ENCODE measurements at regions not wholly inside any gene's neighbourhood (a gene's known extent, or its start where the extent isn't known, plus 50 kb on each side); places are given as distances from the start of the nearest gene placed in this dataset.

DNA sequence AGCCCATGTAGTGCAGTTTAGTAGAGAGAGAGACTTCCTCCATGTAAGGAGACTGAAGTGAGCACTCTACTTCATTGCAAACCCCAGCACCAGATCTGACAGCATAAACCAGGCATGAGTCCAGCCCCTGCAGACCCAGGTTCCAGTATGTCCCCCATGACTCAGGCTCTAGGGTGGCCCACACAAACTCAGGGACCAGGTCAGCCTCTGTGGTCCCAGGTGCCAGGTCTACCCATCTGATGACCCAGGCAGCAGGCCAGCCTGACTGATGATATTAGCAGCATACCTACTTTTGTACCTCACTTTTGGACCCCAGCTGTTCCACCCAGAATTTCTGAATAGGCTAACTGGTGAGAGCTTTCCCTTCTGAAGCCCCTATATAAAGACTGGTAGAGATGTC, 647.8 kb downstream of the ANXA1 start:
- Mint-ChIP-seq H3K27ac (ENCODE audit: unreplicated experiment) (no peak overlapping the region), H3K9me3 (peaks cover 9% of the 10 kb centered on the region), H3K4me1 (no peaks in the 10 kb centered on the region), H3K4me3 (no peak overlapping the region), H3K36me3 (ENCODE audit: low read depth) (no peaks in the 10 kb centered on the region), H3K27me3 (ENCODE audit: low read depth) (no peaks in the 10 kb centered on the region)
- TF ChIP-seq, protein P1, sequence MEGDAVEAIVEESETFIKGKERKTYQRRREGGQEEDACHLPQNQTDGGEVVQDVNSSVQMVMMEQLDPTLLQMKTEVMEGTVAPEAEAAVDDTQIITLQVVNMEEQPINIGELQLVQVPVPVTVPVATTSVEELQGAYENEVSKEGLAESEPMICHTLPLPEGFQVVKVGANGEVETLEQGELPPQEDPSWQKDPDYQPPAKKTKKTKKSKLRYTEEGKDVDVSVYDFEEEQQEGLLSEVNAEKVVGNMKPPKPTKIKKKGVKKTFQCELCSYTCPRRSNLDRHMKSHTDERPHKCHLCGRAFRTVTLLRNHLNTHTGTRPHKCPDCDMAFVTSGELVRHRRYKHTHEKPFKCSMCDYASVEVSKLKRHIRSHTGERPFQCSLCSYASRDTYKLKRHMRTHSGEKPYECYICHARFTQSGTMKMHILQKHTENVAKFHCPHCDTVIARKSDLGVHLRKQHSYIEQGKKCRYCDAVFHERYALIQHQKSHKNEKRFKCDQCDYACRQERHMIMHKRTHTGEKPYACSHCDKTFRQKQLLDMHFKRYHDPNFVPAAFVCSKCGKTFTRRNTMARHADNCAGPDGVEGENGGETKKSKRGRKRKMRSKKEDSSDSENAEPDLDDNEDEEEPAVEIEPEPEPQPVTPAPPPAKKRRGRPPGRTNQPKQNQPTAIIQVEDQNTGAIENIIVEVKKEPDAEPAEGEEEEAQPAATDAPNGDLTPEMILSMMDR (conservative IDR thresholded peaks at IDR 0.05), result no peak
- no peak for DNase-seq (ENCODE audit: low read depth, low spot score)

DNA sequence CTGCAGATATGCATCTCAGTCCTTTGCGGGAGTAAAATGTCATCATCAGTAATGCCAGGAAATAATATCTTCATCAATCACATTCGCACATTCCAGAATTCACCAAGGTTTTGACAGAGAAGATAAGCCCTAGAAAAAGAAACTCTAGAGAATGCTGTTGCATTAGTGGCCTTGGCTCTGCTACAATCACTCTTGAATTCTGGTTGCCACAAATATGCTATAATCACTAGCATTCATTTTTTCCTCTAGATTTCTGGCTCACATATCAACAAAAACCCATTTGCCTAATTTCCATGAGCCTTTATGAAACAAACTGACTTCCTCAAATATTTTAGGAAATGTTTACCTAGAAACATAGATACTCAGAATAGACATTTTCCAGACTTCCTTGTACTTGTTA, 653.4 kb downstream of the ANXA1 start:
- Mint-ChIP-seq H3K36me3 (ENCODE audit: low read depth) (no peaks in the 10 kb centered on the region), H3K9me3 (peaks cover 9% of the 10 kb centered on the region), H3K4me1 (no peaks in the 10 kb centered on the region), H3K4me3 (no peak overlapping the region), H3K27ac (ENCODE audit: unreplicated experiment) (no peak overlapping the region), H3K27me3 (ENCODE audit: low read depth) (no peaks in the 10 kb centered on the region)
- TF ChIP-seq, protein P1 (conservative IDR thresholded peaks at IDR 0.05), result no peak
- no peak for DNase-seq (ENCODE audit: low read depth, low spot score)

DNA sequence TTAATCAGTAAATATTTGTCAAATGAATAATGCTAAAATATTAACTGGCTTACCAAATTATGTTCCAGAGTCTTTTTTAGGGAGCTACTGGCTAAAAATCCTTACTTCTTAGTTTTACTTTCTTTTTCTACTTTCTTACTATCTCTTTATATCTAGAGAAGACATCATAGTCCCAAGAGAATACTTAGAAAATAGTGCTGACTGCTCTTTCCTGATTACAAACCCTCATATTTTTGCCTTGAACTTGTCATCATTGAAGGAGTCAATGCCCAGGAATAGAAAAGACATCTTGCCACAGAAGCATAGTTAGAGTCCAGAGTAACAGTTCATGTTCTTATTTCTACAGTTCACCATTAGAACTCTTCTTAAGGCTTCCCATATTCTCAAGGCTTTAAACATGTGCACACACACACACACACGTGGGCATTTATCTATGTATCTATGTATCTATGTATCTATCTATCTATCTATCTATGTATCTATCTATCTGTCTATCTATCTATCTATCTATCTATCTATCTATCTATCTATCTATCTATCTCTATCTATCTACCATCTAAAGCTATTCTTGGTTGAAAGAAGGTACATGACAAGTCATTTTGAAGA, 654.3 kb downstream of the ANXA1 start:
- no peak overlapping the region for H3K4me3 Mint-ChIP-seq
- TF ChIP-seq, protein P1 (conservative IDR thresholded peaks at IDR 0.05), result no peak
- H3K27ac Mint-ChIP-seq (ENCODE audit: unreplicated experiment), result no peak overlapping the region
- no peaks in the 10 kb centered on the region for H3K36me3 Mint-ChIP-seq (ENCODE audit: low read depth)
- H3K4me1 Mint-ChIP-seq, result no peaks in the 10 kb centered on the region
- peaks cover 6% of the 10 kb centered on the region for H3K9me3 Mint-ChIP-seq
- DNase-seq (ENCODE audit: low read depth, low spot score), result no peak
- no peaks in the 10 kb centered on the region for H3K27me3 Mint-ChIP-seq (ENCODE audit: low read depth)

DNA sequence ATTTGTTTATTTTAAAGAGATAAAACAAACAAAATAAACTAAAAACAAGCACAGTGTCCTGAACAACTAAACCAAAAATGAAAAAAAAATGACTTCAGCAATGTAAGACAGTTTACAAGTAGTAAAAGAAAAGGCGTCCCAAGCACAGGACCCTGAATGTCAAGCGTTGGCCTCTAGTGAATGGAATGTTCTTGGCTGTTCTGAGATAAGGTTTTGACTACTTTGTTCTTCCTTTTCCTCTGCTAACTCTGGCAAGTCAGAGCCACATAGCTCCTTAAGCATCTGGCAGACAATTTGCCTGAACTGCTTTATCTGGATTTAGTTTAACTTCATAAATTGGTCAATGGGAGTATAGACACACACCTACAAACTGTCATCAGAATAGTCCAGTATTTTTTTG, 655.2 kb downstream of the ANXA1 start:
- Mint-ChIP-seq H3K36me3 (ENCODE audit: low read depth) (no peaks in the 10 kb centered on the region), H3K4me1 (no peaks in the 10 kb centered on the region), H3K27ac (ENCODE audit: unreplicated experiment) (no peak overlapping the region), H3K4me3 (no peak overlapping the region), H3K9me3 (no peaks in the 10 kb centered on the region), H3K27me3 (ENCODE audit: low read depth) (no peaks in the 10 kb centered on the region)
- TF ChIP-seq, protein P1 (conservative IDR thresholded peaks at IDR 0.05), result no peak
- DNase-seq (ENCODE audit: low read depth, low spot score), result no peak

DNA sequence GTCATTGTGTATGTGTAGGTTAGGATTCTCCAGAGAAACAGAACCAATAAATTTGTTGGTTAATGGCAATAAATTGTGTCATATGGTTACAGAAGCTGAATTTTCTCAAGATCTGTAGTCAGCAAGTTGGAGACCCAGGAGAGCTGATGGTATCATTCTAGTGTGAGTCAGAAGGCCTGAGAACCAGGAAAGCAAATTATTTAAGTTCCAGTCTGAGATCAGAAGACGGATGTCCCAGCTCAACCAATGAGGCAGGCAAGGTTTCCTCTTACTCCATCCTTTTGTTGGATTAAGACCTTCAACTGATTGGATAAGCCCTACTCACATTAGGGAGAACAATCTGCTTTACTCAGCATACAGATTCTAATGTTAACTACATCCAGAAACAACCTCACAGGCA, 656.3 kb downstream of the ANXA1 start:
- H3K4me3 Mint-ChIP-seq, result no peak overlapping the region
- H3K9me3 Mint-ChIP-seq, result no peaks in the 10 kb centered on the region
- H3K27ac Mint-ChIP-seq (ENCODE audit: unreplicated experiment), result no peak overlapping the region

More for the DNA sequence above, 656.3 kb downstream of the ANXA1 start:
- no peaks in the 10 kb centered on the region for H3K36me3 Mint-ChIP-seq (ENCODE audit: low read depth)
- no peaks in the 10 kb centered on the region for H3K27me3 Mint-ChIP-seq (ENCODE audit: low read depth)
- TF ChIP-seq, protein P1 (conservative IDR thresholded peaks at IDR 0.05), result no peak
- no peak for DNase-seq (ENCODE audit: low read depth, low spot score)
- H3K4me1 Mint-ChIP-seq, result no peaks in the 10 kb centered on the region

Measured in neural crest cell (in vitro differentiated cells).